Smooth muscle cell (in vitro differentiated cells): ENCODE measurements at regions not wholly inside any gene's neighbourhood (a gene's known extent, or its start where the extent isn't known, plus 50 kb on each side); places are given as distances from the start of the nearest gene placed in this dataset.

Experiments used
- DNase-seq: peaks from one replicate; lab custom pipeline; 2025; ENCODE audit not compliant: unreplicated experiment; lab: John Stamatoyannopoulos, UW
- H2AFZ ChIP-seq: fragments of 200-600 bp; sonication (generic); 2 replicates; pipeline ENCODE4 v1.6.0; 2016; ENCODE audit warnings: antibody characterized with exemption, low read depth, mild to moderate bottlenecking
- H3F3A ChIP-seq: fragments of 200-600 bp; sonication (generic); 2 replicates; pipeline ENCODE4 v1.6.0; 2017; ENCODE audit warnings: antibody characterized with exemption, low read depth
- H3K27ac ChIP-seq: fragments of 200-600 bp; sonication (generic); 2 replicates; pipeline ENCODE4 v1.5.1; 2016; ENCODE audit warnings: low read depth, mild to moderate bottlenecking
- H3K27me3 ChIP-seq: fragments of 200-600 bp; sonication (generic); 2 replicates; pipeline ENCODE4 v1.6.1; 2016; ENCODE audit warnings: low read depth, mild to moderate bottlenecking
- H3K36me3 ChIP-seq: fragments of 200-600 bp; sonication (generic); 2 replicates; pipeline ENCODE4 v1.5.1; 2016; ENCODE audit warnings: low read depth
- H3K4me1 ChIP-seq: fragments of 200-600 bp; sonication (generic); 2 replicates; pipeline ENCODE4 v1.5.1; 2016; ENCODE audit warnings: low read depth
- H3K4me2 ChIP-seq: fragments of 200-600 bp; sonication (generic); 2 replicates; pipeline ENCODE4 v1.6.0; 2016; ENCODE audit warnings: mild to moderate bottlenecking
- H3K4me3 ChIP-seq: fragments of 200-600 bp; sonication (generic); 2 replicates; pipeline ENCODE4 v1.5.1; 2016; ENCODE audit warnings: mild to moderate bottlenecking
- H3K79me2 ChIP-seq: fragments of 200-600 bp; sonication (generic); 2 replicates; pipeline ENCODE4 v1.6.0; 2016; ENCODE audit warnings: low read depth, mild to moderate bottlenecking
- H3K9ac ChIP-seq: fragments of 200-600 bp; sonication (generic); 2 replicates; pipeline ENCODE4 v1.6.0; 2016; ENCODE audit warnings: low read depth
- H3K9me3 ChIP-seq: fragments of 200-600 bp; sonication (generic); replicated peaks from 2 replicates; pipeline ENCODE4 v1.5.1; 2016; ENCODE audit warnings: low read depth
- H4K20me1 ChIP-seq: fragments of 200-600 bp; sonication (generic); 2 replicates; pipeline ENCODE4 v1.6.0; 2016; ENCODE audit warnings: low read depth
- WGBS: methylation state at CpG from one replicate; pipeline ENCODE4 v1.1.7; 2016; ENCODE audit warnings: low lambda C conversion rate; 5-methylcytosine and 5-hydroxymethylcytosine counted together
- TF ChIP-seq, protein P1 (sequence below): fragments of 200-600 bp; sonication (generic); IDR thresholded peaks from 2 replicates; pipeline ENCODE4 v1.5.1; 2017; ENCODE audit warnings: borderline replicate concordance, mild to moderate bottlenecking, antibody characterized with exemption; ENCODE audit not compliant: insufficient read depth, poor library complexity, severe bottlenecking

GRCh38 chr5:158159621-158160020, 300.7 kb upstream of the CLINT1 start:
- H3K79me2 ChIP-seq = no peaks in the 10 kb centered on the region
- no peak overlapping the region for H3K4me2 ChIP-seq
- no peaks in the 10 kb centered on the region for H3K36me3 ChIP-seq
- no peak overlapping the region for H3K4me3 ChIP-seq
- no peak for DNase-seq
- no peaks in the 10 kb centered on the region for H3K4me1 ChIP-seq
- no peak overlapping the region for H2AFZ ChIP-seq
- no peaks in the 10 kb centered on the region for H4K20me1 ChIP-seq
- no peaks in the 10 kb centered on the region for H3F3A ChIP-seq
- H3K27ac ChIP-seq = no peak overlapping the region
- 90% methylated on average over 4 of the region's 4 CpGs for WGBS
- peaks cover 5% of the 10 kb centered on the region for H3K27me3 ChIP-seq
- H3K9ac ChIP-seq = no peak overlapping the region
- TF ChIP-seq, protein P1, sequence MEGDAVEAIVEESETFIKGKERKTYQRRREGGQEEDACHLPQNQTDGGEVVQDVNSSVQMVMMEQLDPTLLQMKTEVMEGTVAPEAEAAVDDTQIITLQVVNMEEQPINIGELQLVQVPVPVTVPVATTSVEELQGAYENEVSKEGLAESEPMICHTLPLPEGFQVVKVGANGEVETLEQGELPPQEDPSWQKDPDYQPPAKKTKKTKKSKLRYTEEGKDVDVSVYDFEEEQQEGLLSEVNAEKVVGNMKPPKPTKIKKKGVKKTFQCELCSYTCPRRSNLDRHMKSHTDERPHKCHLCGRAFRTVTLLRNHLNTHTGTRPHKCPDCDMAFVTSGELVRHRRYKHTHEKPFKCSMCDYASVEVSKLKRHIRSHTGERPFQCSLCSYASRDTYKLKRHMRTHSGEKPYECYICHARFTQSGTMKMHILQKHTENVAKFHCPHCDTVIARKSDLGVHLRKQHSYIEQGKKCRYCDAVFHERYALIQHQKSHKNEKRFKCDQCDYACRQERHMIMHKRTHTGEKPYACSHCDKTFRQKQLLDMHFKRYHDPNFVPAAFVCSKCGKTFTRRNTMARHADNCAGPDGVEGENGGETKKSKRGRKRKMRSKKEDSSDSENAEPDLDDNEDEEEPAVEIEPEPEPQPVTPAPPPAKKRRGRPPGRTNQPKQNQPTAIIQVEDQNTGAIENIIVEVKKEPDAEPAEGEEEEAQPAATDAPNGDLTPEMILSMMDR = no peak
- H3K9me3 ChIP-seq = no peaks in the 10 kb centered on the region

GRCh38 chr5:158155811-158156505, 297.0 kb upstream of the CLINT1 start:
- WGBS = 84% methylated on average over 3 of the region's 3 CpGs
- no peaks in the 10 kb centered on the region for H3K79me2 ChIP-seq
- H3K36me3 ChIP-seq = no peaks in the 10 kb centered on the region
- no peaks in the 10 kb centered on the region for H3F3A ChIP-seq
- H4K20me1 ChIP-seq = no peaks in the 10 kb centered on the region
- no peak overlapping the region for H3K27ac ChIP-seq
- no peak overlapping the region for H3K9ac ChIP-seq
- H3K4me3 ChIP-seq = no peak overlapping the region
- H2AFZ ChIP-seq = no peak overlapping the region
- TF ChIP-seq, protein P1 = no peak
- no peak overlapping the region for H3K4me2 ChIP-seq
- H3K9me3 ChIP-seq = no peaks in the 10 kb centered on the region
- peaks cover 5% of the 10 kb centered on the region for H3K27me3 ChIP-seq
- no peak for DNase-seq
- H3K4me1 ChIP-seq = no peaks in the 10 kb centered on the region

DNA sequence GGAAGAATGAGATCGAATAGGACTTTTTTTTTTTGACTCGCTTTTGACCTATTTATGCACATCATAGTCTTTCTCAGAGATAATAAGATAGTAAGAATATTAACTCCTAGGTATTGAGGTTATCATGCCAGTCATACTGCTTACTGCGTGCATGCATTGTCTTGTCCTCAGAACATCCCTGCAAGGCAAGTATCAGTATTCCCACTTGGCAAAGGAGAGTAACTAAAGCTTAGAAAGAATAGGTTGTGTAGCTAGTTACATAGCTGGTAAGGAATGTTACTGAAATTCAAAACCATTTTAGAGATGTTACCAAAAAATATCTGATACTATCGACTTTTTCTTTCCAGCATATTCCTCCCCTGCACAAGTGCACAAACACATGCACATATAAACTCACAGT, 296.1 kb upstream of the CLINT1 start:
- Histone ChIP-seq H3F3A (no peaks in the 10 kb centered on the region), H3K9me3 (no peaks in the 10 kb centered on the region), H3K27me3 (peaks cover 5% of the 10 kb centered on the region), H2AFZ (no peak overlapping the region), H3K36me3 (no peaks in the 10 kb centered on the region), H3K4me3 (no peak overlapping the region), H3K9ac (no peak overlapping the region), H3K27ac (no peak overlapping the region), H3K79me2 (no peaks in the 10 kb centered on the region), H3K4me1 (no peaks in the 10 kb centered on the region), H3K4me2 (no peak overlapping the region), H4K20me1 (no peaks in the 10 kb centered on the region)
- 94% methylated on average over 4 of the region's 4 CpGs for WGBS
- TF ChIP-seq, protein P1 = no peak
- no peak for DNase-seq
